ENCODE measurements at regions not wholly inside any gene's neighbourhood (a gene's known extent, or its start where the extent isn't known, plus 50 kb on each side); places are given as distances from the start of the nearest gene placed in this dataset.

DNA sequence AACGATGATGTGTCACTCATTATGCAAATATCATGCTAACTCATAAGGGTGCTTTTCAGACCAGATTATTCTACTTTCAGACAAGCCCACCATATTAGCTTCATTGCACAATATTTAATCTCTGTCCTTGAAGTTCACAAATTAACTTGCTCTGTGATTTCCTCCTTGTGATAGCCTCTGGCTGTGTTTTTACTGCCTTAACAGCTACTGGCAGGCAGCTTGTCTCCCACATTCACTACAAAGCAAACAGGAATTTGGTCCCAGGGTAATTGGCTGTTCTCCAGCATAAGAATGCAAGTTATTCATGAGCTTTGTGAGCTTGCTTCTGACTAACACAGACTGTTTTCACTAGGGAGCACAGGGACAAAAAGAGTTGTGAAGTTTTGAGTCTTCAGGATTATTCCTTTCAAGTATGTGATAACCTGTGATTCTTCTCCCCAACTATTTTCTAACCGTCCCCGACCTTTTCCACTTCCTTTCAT, 87.9 kb upstream of the HMCN1 start:
- Histone ChIP-seq H3K4me3 (no peak overlapping the region), H3K4me1 (ENCODE audit: insufficient read depth) (peaks cover 3% of the 10 kb centered on the region), H3K27ac (no peak overlapping the region), H3K27me3 (no peaks in the 10 kb centered on the region), H3K36me3 (no peaks in the 10 kb centered on the region), H3K9me3 (peaks cover 0 to 3% of the 10 kb centered on the region in 2 donors)
- peak in 2 of 5 donors; percentile 15 to 33 for DNase-seq
- intact Hi-C loops (cut with DNase I): no loop called here
- TF ChIP-seq, protein P1, sequence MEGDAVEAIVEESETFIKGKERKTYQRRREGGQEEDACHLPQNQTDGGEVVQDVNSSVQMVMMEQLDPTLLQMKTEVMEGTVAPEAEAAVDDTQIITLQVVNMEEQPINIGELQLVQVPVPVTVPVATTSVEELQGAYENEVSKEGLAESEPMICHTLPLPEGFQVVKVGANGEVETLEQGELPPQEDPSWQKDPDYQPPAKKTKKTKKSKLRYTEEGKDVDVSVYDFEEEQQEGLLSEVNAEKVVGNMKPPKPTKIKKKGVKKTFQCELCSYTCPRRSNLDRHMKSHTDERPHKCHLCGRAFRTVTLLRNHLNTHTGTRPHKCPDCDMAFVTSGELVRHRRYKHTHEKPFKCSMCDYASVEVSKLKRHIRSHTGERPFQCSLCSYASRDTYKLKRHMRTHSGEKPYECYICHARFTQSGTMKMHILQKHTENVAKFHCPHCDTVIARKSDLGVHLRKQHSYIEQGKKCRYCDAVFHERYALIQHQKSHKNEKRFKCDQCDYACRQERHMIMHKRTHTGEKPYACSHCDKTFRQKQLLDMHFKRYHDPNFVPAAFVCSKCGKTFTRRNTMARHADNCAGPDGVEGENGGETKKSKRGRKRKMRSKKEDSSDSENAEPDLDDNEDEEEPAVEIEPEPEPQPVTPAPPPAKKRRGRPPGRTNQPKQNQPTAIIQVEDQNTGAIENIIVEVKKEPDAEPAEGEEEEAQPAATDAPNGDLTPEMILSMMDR (IDR thresholded peaks at IDR 0.05): no peak
- TF ChIP-seq EP300 (IDR thresholded peaks at IDR 0.05) (no peak), POLR2A (IDR thresholded peaks at IDR 0.05) (no peak)
- WGBS, 3 donors: 0 to 3% (median 2%) methylated on average over 3 of the region's 3 CpGs

DNA sequence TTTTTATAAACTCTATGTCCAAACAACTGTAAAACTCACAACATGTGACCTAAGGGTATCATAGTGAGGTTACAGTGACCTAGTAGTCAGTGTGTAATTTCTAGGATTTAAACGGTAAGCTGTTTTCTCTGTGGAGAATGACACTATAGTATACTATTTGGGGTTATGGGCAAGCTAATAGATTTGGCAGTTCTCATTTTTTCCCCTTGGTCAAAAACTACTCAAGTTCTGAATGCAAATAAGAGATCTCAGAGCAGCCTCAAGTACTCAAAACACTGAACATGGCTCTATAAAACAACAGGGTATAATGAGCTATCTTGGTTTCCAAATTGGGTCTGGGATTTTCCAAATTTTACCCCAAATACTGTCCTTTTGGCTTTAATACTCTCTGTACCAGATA, 88.5 kb upstream of the HMCN1 start:
- H3K36me3 ChIP-seq: no peaks in the 10 kb centered on the region
- peaks cover 3% of the 10 kb centered on the region for H3K4me1 ChIP-seq (ENCODE audit: insufficient read depth)
- no peak overlapping the region for H3K27ac ChIP-seq
- no peaks in the 10 kb centered on the region for H3K27me3 ChIP-seq
- H3K9me3 ChIP-seq: peaks cover 0 to 3% of the 10 kb centered on the region in 2 donors
- intact Hi-C loops (cut with DNase I): no loop called here
- 2 to 8% (median 4%) methylated on average over 1 of the region's 1 CpG for WGBS, 3 donors
- no peak overlapping the region for H3K4me3 ChIP-seq
- TF ChIP-seq POLR2A (IDR thresholded peaks at IDR 0.05) (no peak), EP300 (IDR thresholded peaks at IDR 0.05) (no peak)
- TF ChIP-seq, protein P1 (IDR thresholded peaks at IDR 0.05): no peak
- no peak for DNase-seq

DNA sequence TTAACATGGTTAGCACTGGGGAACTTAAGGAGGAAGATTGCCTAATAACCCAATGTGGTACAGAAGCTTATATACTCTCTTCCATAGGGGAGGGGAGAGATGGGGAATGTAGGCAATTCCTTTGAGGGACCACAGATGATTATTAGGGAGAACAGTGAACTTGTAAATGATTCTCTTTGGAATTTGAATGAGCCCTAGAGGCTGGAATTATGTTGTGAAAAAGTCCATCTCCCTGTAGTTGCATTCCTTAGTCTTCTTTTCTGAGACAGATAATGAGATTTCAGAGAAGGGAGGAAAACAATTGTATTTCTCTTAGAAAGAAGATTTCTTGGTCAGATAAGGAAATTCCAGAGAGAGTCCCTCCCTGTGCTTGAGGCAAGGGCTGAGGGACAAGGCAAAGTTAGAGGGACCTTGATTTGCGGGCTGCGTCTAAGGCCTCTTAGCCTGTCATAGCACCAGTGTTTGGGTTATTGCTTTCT, 89.0 kb upstream of the HMCN1 start:
- no peak for DNase-seq
- no peak overlapping the region for H3K27ac ChIP-seq
- H3K4me3 ChIP-seq: no peak overlapping the region
- H3K27me3 ChIP-seq: no peaks in the 10 kb centered on the region
- intact Hi-C loops (cut with DNase I): no loop called here
- H3K36me3 ChIP-seq: no peaks in the 10 kb centered on the region
- H3K9me3 ChIP-seq: no peaks in the 10 kb centered on the region
- no peak for TF ChIP-seq EP300 (IDR thresholded peaks at IDR 0.05)
- TF ChIP-seq, protein P1 (IDR thresholded peaks at IDR 0.05): no peak
- TF ChIP-seq POLR2A (IDR thresholded peaks at IDR 0.05): no peak
- 12 to 44% (median 21%) methylated on average over 2 of the region's 2 CpGs for WGBS, 3 donors
- peaks cover 3% of the 10 kb centered on the region for H3K4me1 ChIP-seq (ENCODE audit: insufficient read depth)

DNA sequence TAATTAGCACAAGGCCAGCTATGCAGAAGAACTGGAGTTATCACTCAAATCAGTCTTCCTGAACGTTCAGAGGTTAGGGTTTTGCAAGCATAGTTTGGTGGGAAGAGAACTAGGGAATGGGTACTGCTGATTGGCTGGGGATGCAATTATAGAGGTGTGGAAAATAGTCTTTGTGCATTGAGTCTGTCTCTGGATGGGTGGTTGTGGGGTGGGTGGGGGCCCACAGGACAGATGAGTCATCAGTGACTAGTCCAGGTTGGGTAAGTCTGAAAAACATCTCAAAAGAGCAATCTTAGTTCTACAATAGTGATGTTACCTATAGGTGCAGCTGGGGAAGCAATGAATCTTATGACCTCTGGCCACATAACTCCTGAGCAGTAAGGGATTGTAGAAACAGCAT, 89.7 kb upstream of the HMCN1 start:
- TF ChIP-seq POLR2A (IDR thresholded peaks at IDR 0.05): no peak
- TF ChIP-seq, protein P1 (IDR thresholded peaks at IDR 0.05): no peak
- no peak for TF ChIP-seq EP300 (IDR thresholded peaks at IDR 0.05)
- Histone ChIP-seq H3K4me1 (ENCODE audit: insufficient read depth) (peaks cover 3% of the 10 kb centered on the region), H3K36me3 (no peaks in the 10 kb centered on the region), H3K27me3 (no peaks in the 10 kb centered on the region), H3K27ac (no peak overlapping the region), H3K4me3 (no peak overlapping the region), H3K9me3 (no peaks in the 10 kb centered on the region)
- WGBS, 3 donors: 87 to 90% (median 89%) methylated on average over 1 of the region's 1 CpG
- intact Hi-C loops (cut with DNase I): no loop called here
- DNase-seq: no peak
